Lower leg skin (tissue), 4 donors: ENCODE measurements at regions not wholly inside any gene's neighbourhood (a gene's known extent, or its start where the extent isn't known, plus 50 kb on each side); places are given as distances from the start of the nearest gene placed in this dataset.
"Not testable (repeated sequence)": the region's sequence is repeated elsewhere in the genome, so short reads cannot be mapped to it uniquely, and the experiment has no call there.

ENCODE experiments used
- DNase-seq, 2 donors: peaks; one replicate each; pipeline ENCODE4 v3.0.0-alpha.2; 2019; ENCODE audit warnings: low spot score in 2 of 2
- H3K4me3 ChIP-seq: fragments of 200-600 bp; sonication (generic); 2 replicates; pipeline ENCODE4 v1.5.1; 2017; ENCODE audit warnings: mild to moderate bottlenecking, low read depth; ENCODE audit not compliant: poor library complexity, severe bottlenecking
- CTCF ChIP-seq, 3 donors: fragments of 450-650 bp; IDR thresholded peaks; one replicate each; pipeline ENCODE4 v1.5.1; 2016; ENCODE audit warnings: antibody characterized with exemption in 3 of 3, mild to moderate bottlenecking in 3 of 3, moderate library complexity in 2 of 3
- POLR2A ChIP-seq, 2 donors: fragments of 450-650 bp; IDR thresholded peaks; one replicate each; pipeline ENCODE4 v1.6.1; 2016 to 2017; ENCODE audit warnings: antibody characterized with exemption in 2 of 2, mild to moderate bottlenecking in 1 of 2, moderate library complexity in 1 of 2
- WGBS, 2 donors: methylation state at CpG; one replicate each; pipeline ENCODE4 v1.1.5; 2018; 5-methylcytosine and 5-hydroxymethylcytosine counted together
- intact Hi-C: fragments of 100-400 bp; cut with DNase I; formaldehyde crosslinking; loops from one replicate; pipeline ENCODE4 v1.15.0; 2023; ENCODE audit warnings: low total_unique reads

DNA sequence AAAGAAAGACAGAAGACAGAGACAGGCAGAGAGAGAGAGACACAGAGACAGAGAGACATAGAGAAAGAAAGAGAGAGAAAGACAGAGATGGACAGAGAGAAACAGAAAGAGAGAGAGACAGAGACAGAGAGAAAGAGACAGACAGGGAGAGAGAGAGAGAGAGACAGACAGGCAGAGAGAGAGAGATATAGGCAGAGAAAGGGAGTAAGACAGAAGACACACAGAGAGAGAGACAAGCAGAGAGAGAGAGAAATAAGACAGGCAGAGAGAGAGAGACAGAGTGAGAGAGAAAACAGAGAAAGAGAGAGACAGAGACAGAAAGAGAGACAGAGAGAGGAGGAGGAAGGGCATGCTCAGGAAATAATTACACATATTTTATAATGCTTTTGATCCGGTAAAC, 758.3 kb upstream of the DEFB115 start:
- WGBS, 2 donors = 14 to 25% methylated on average over 1 of the region's 1 CpG
- no peak for DNase-seq
- TF ChIP-seq POLR2A (IDR thresholded peaks at IDR 0.05) (no peak), CTCF (IDR thresholded peaks at IDR 0.05) (no peak)
- intact Hi-C loops = no loop called here
- no peak overlapping the region for H3K4me3 ChIP-seq

DNA sequence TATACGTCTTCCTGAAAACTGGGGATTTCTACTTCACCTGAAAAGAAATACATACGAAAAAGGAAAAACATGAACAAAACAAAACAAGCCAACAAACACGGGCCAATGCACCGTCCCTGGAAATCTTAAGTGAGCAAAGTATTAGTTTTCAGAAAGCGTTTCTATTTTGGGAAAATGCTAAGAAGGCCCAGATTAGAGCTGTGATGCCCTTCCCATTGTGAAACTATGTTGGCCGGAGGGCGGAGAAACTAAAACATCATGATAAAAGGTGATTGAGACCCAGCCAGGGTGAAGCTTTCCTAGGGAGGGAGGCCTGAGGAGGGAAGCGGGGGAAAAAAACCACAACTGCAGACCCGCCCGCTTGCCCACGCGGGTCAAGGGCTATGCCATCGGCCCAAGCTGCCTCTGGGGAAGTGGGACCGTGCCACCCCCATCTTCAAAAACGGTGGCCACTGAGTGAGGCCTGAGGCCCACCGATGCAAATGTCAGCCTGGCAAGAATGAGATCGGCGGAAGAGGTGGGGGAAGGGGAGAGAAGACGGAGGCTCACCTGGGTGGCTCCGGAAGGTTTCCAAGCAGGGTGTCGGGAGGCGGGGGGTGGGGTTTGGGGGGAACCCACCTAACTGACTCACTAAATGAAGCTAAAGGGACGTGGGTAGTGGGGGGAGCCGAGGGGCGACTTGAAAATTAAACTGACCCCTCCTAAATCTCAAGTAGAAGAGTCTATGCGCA, 757.6 kb upstream of the DEFB115 start:
- H3K4me3 ChIP-seq, intact Hi-C loops, DNase-seq: not testable (repeated sequence)
- 11 to 30% methylated on average over 22 to 26 of the region's 26 CpGs for WGBS, 2 donors

DNA sequence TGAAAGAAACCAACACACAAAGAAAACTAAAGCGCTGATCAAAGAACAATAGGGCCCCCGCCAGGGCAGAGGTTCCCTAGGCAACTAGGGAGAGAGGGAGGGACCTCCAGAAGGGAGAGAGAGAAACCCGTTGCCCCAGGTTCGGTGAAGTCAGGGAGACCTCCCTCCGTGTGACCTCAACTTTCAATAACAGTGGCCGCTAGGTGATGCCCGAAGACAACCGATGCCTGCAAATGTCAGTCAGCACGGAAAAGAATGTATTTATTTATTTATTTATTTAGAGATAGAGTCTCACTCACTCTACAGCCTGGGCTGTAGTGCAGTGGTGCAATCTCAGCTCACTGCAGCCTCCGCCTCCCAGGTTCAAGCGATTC, 757.0 kb upstream of the DEFB115 start:
- DNase-seq, H3K4me3 ChIP-seq, intact Hi-C loops: not testable (repeated sequence)
- WGBS, 2 donors = 7 to 23% methylated on average over 11 of the region's 11 CpGs

- 72 to 89% methylated on average over 23 of the region's 23 CpGs for WGBS, 2 donors
- no peak for DNase-seq
- TF ChIP-seq POLR2A (IDR thresholded peaks at IDR 0.05) (no peak), CTCF (IDR thresholded peaks at IDR 0.05) (no peak)
- no peak overlapping the region for H3K4me3 ChIP-seq
- intact Hi-C loops = no loop called here
Measured at GRCh38 chr20:30500829-30501440, 756.5 kb upstream of the DEFB115 start.

- TF ChIP-seq CTCF (IDR thresholded peaks at IDR 0.05) = no peak
- no peak for TF ChIP-seq POLR2A (IDR thresholded peaks at IDR 0.05)
- no peak overlapping the region for H3K4me3 ChIP-seq
- no peak for DNase-seq
- intact Hi-C loops = no loop called here
Measured at GRCh38 chr20:30502670-30503069, 754.8 kb upstream of the DEFB115 start.

DNA sequence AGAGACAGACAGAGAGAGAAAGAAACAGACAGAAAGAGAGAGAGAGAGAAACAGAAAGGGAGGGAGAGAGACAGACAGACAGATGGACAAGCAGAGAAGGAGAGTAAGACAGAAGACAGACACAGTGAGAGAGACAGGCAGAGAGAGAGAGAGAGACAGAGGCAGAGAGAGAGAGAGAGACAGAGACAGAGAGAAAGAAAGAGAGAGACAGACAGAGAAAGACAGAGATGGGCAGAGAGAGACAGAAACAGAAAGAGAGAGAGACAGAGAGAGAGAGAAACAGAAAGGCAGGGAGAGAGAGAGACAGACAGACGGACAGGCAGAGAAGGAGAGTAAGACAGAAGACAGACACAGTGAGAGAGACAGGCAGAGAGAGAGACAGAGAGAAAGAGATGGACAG, 754.3 kb upstream of the DEFB115 start:
- 54 to 63% methylated on average over 1 of the region's 1 CpG for WGBS, 2 donors
- H3K4me3 ChIP-seq, intact Hi-C loops, DNase-seq: not testable (repeated sequence)

- H3K4me3 ChIP-seq = no peak overlapping the region
- 62 to 68% methylated on average over 3 of the region's 3 CpGs for WGBS, 2 donors
- TF ChIP-seq POLR2A (IDR thresholded peaks at IDR 0.05) = no peak
- TF ChIP-seq CTCF (IDR thresholded peaks at IDR 0.05) = no peak
- intact Hi-C loops = no loop called here
- no peak for DNase-seq
Measured at GRCh38 chr20:30503992-30504570, 753.4 kb upstream of the DEFB115 start.
